ENCODE measurements at regions not wholly inside any gene's neighbourhood (a gene's known extent, or its start where the extent isn't known, plus 50 kb on each side); places are given as distances from the start of the nearest gene placed in this dataset.
"Not testable (repeated sequence)": the region's sequence is repeated elsewhere in the genome, so short reads cannot be mapped to it uniquely, and the experiment has no call there.

DNA sequence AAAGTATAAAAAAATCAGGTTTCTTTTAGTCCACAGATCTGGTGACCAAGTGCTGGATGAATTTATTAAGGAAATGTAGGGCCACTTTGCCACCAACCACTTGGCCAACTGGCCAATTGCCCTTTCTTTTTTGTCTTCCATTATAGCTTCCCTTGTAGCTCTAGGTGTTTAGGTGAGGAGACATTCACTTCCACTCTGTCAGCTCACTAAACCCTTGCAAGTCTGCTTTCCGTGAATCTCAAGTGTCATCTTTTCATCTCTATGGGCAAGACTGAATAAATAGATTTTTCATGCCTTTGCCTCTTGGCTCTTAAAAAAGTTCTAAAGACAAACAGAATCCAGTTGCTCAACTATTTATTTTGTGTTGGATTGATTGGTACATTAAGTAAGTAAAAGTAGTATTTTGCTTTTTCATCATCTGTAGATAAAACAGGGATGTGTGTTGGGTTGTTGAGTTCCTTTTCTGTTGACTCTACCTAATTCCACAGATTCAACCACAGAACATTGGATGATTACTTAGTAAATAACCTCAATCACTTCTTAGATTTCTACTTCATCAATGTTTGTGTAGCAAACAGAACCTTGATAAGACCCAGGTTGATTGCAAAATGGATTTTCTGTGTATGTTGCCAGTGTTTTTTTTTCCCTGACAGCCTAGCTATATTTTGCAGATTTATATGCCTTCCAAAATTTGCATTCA, 68.1 kb upstream of the GRXCR1 start:
- no peak for DNase-seq

DNA sequence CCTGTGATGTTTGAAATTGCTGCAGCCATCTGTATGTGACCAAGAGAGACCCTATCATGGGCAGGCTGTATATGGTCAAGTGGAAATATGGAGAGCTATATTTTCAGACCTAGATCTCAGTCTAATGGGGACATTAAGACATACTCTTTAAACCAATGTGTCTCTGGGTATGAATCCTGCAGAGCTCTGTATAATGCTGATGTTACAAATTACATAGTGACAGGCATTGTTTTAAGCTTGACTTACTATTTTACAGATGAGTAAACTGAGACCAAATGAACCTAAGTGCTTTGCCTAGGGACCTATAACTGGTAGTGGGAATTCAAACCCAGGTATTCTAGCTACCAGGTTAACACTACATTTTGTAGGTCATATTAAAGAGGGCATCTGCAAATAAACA, 71.3 kb upstream of the GRXCR1 start:
- DNase-seq: no peak

DNA sequence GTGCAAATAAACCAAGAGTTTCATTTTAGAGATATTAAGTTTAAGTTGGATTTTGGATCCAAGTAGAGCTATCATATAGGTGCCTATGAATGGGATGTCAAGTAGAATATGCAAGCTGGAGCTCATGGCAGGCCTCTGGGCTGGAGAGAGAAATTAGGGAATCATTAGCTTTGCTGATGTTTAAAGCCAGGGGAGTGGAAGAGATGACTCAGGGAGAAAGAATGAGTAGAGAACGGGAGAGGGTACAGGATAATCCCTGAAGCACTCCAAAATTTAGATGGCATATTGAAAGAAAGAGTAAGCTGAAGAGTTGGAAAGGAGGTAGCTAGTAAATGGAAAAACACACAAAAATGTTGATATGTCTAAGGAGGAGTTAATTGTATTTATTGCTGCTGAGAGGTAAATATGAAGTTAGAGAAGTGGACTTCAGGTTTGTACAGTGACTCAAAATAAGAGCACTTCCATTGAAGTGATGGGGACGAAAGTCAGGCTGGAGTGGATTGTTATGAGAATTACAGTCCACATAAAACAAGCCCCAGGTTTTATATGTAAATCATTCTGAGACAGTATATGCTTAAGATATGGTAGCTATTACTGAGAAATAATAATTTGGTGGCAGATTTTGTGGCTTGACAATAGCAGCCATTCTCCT, 72.5 kb upstream of the GRXCR1 start:
- no peak for DNase-seq

DNA sequence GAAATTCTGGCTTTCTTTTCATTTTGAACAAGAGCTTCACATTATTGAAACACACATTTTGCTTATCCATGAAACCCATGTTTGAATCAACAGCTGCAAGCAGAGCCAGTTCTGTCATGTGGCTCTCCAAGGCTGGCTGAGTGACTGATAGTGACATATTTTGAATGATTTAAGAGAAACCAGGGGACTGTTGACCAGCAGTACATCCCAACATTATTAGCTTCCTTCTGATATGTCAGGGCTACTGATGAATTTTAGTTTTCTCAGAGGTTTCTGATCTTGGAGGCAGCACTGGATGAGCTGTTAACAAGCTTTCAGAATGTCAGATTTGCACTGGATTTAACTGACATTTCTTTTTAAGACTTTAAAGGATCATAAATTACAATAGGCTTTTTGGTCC, 74.6 kb upstream of the GRXCR1 start:
- DNase-seq: no peak

DNA sequence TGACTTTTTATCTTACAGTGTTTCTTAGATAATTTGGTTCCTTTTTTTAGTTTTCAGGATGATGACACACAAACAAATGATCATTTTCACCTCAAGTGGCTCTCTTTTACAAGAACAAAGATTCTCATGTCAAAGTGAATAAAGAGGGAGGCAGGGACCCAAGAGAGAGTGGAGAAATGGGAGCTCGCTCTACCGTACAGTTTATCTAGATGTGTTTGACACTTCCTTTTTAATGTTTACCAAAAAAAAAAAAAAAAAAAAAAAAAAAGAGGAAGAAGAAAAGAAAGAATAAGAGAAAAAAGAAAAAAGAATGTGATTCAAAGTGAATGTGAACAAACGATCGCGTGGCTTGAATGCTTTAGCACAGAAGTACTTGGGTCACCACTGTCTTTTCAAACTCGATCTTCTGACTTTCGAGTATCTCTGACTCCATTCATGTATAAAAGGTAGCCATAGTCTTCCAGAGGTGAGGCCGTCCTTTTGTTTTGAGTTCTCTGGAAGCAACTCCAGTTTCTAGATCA, 75.6 kb upstream of the GRXCR1 start:
- DNase-seq: no peak

DNA sequence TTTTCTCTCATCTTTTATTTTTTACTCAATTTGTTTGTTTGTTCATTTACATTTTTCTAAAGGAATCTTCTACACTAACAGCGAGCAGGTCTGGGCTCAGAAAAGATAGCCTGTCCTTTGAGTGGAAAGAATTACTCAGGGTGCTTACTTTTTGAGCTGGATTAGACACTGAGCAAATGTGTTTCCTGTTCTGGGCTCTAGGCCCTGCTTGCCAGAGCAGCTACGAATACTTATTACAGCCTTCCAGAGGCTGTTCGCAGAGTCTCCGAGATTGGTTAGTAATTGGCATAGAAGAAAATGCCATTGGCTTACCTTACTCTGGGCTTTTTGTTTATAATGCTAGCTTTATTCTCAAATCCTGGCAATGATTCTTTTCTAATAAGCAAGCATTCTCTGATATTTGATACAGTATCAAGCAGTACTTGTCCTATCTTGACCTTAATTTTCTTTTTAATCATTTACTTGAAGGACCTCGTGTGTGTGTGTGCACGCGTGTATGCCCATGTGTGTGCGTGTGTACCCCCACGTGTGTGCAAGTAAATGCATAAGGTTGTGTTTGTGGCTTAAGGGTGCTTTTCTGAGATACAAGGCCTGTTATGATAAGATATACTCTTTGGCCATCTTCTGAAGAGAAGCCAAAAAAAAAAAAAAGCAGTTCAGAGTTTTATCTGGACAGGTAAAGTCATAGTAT, 76.2 kb upstream of the GRXCR1 start:
- peak in 5 of 56 donors; percentile 2 to 15 (median 4) for DNase-seq

DNA sequence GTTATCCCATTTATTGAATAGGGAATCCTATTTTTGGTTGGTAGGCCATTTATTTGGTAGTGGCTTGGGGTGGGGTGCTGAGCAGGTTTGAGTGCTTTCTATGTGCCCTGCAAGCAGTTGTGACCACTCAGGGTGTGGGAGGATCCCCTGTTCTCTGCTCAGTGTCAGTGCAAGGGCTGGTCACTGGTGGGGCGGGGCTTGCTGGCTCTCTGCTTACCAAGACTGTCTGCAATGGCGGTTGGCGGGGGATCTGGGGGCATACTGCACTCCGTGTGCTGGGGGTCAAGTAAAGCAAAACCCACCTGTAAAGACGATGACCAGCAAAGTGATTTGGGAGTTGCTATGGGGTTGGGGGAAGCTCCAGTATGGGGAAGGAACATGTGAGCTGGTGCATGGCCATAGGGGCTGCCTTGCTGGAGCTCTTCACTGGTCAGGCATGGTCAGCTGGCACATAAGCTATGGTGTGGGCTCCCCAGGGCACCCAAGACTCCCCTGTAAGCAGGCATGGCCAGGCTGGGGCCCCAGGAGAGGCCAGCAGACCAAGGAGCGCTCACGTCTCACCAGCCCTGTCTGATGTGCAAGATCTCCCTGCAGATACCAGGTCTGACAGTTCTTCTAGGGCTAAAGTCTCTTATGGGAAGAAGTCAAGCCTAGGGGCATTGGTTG, 83.0 kb upstream of the GRXCR1 start:
- no peak for DNase-seq

DNA sequence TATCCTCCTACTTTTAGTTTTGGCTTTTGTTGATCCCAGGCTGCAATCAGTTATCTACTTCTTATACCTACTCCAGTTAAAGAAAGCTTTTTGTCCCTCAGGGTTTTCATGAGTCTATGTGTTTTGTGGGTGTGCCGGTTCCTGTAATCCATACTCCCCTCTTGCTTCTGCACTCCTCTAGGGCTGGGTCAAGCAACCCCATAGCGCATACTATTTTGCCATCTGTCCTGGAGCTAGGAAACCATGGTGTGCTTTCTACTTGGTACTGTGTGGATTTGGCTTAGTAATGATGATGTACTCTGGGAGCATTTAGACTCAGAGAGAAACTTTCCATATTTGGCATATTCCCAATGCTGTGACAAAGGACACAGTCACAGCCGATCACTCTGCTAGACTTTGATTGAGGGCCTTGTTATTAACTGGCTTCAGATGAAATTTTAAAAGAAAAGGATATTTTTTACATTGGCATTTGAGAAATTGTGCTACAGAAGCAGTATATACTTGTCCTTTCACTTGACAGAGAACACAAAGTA, 86.1 kb upstream of the GRXCR1 start:
- peak in 6 of 56 donors; percentile 3 to 8 (median 6) for DNase-seq

DNA sequence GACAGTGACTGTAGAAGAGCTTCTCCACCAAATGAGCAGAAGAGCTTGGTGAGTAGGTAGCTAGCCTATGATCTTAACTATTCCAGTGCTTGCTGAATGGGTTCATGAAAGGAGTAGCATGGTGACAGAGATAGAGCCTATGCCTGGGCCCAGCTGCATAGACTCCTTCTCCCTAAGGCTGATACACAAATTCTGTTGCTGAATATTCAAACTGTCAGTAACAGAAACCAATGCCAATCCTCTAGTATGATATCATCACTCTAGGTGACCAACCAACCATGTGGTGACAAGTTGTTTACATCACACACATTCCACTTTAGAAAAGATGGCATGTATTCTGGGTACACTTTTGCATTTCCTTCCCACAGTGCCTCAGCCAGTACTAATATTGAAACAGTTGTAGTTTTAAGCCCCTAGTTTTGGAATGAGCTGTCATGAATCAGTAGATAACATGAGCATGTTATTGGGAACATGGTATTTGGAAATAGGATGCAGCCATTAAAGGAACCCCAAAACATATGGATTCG, 103.4 kb upstream of the GRXCR1 start:
- no peak for DNase-seq

DNA sequence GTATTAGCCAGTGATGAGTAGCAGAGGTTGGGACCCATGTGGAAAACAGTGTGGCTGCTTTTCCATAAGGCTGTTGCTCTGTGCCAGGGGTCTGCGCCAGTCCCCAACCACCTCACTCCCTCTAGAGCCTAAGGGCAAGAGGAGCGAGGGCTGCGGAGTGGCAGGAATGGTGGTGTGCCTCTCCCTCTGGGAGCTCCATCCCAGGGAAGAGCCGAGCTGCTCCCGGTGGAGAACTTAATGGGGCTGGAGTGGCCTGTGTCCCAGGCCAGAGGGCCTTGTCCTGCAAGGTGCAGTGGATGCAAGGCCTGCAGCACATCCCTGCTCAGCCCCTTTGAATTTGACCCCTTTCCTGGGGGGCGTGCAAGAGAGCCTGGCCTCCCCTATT, 105.4 kb upstream of the GRXCR1 start:
- DNase-seq: no peak

DNA sequence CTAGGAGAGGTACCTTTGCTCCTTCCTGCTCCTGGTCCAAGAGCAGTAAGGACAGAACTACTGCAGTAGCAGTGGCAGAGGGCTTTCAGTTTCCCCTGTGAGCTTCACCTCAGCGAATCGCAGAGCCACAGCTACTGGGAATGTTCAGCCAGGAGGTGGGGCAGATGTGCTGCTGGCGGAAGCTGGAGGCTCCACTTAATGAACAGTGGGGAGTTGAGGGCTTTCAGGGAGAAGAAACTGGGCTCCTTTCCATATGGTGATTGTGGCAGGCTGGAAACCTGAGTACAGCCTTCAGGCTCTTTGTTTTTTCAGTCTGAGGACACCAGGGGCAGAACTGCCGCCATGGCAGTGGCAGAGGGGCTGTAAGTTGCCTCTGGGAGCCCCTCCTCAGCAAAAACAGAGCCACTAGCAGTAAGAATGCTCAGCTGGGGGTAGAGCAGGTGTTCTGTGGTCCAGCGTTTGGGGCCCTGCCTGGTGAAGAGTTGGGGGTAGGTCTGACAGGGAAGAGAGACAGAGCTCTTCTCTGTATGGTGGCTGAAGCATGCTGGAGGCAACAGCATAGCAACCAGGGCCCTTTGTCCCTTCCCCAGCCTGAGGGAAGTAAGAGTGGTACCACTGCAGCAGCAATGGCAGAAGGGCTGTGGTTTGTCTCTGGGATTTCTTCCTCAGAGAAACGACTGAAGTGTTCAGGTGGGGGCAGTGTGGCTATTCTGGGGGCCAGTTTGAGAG, 106.0 kb upstream of the GRXCR1 start:
- DNase-seq: peak in 2 of 56 donors; percentile 3 to 13

DNA sequence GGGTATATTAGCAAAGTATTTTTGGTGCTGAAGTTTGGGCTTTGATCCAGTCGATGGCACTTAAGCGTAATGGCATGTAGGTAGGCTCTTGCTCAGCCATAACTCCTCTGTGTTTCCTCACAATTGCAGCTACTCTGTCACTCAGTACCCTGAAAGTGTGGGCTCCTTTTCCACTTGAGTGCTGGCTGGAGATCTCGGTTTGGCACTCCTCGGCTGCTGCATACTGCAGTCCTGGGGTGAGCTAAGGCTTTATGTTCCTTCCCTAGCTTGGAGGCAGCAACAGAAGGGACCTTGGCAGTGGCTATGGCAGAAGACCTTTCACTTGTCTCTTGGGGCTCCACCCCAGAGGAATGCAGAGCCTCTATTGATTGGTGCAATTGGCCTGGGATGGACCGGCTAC, 106.7 kb upstream of the GRXCR1 start:
- DNase-seq: no peak

DNA sequence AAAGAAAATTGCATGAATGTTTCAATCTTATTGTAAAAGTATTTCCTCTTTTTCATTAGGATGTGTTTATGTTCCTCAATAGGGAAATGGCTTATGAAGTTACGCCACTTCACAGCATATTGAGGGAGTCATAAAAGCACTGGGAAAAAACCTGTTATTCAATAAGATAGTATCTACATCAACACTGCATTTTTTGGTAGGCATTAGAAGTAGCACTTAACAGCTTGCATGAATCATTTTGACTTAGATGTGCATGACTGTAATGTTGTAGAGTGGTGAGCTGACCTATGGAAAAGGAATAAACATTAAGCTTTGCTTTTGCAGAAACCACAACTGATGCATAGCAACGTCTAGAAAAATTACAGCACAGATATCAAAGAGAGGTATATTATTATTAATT, 111.2 kb upstream of the GRXCR1 start:
- no peak for DNase-seq

DNA sequence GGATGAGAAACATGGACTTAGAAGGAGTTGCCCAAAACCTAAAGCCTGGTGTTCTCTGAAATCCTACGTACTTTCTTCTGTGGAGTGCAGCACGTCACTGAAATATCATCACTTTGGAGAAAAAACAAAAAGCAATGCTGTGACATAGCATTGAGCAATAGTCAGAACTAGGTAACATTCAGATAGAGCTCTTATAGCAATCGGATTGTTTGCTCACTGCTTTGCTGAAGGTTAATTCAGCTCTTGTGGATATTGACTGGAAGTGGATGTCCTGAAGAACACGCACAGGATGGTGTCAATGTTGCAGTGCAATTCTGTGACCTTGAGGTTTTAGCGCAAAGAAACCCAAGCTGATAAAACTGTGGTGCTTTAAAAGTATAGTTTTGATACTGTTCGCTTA, 114.2 kb upstream of the GRXCR1 start:
- DNase-seq: no peak

DNA sequence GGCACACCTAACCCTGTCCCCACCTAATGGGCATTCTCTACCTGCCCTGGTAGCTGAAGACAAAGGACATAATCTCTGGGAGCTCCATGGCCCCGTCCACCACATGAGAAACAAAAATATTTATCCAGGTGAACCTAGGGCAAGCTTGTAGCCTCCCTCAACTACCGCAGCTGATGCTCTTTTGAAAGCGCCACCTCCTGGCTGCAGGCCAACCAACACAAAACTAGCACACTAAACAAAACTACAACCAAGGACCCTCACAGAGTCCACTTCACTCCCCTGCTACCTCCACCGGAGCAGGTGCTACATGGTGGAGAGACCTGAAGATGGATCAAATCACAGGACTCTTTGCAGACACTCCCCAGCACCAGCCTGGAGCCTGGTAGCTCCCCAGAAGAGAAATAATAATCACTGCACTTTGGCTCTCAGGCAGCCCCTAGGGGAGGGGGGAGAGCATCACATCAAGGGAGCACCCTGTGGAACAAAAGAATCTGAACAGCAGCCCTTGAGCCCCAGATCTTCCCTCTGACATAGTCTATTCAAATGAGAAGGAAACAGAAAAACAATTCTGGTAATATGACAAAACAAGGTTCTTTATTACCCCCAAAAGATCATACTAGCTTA, 111.3 kb upstream of the ATP8A1 start:
- no peak for DNase-seq

DNA sequence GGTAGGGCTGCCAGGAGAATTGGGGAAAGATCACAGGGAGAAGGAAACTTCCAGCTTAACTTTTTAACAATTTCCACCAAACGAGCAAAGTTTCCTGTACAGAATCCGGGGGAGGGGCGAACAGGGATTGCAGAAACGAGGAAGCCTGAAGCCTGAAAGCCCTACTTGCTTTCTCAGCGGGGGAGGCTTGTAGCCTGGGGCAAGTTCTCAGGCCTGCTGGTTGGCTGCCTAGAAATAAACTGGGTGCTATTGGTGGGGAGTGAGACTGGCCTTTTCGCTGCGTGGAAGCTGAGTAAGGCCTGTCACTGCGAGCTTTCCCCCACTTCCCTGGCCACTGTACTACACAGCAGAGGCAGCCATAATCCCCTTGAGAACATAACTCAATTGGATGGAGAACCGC, 110.8 kb upstream of the ATP8A1 start:
- no peak for DNase-seq

DNA sequence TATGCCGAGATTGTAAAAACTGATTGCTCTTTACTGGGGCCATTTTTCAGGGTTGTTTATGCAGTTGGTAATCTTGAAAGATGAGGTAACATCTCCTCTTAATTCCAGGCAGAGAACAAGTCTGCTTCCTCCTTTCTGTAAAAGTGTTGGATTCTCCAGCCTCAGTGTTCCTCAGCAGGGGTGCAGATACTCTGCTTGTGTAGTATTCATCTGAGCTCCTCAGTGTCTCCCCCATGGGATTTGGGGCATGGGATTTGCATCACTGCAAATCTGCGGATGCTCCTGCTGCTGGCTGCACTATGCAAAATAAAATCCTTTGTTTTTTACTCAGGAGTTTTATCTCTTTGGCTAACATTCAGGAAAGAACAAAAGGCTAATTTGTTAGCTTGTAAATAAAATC, 104.9 kb upstream of the ATP8A1 start:
- no peak for DNase-seq

DNA sequence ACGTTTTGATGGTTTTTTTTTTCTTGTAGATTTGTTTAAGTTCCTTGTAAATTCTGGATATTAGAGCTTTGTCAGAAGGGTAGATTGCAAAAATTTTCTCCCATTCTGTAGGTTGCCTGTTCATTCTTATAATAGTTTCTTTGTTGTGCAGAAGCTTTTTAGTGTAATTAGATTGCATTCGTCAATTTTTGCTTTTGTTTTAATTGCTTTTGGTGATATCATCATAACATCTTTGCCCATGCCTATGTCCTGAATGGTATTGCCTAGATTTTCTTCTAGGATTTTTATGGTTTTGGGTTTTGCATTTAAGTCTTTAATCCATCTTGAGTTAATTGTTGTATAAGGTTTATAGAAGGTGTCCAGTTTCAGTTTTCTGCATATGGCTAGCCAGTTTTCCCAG, 98.1 kb upstream of the ATP8A1 start:
- not testable (repeated sequence) for DNase-seq

DNA sequence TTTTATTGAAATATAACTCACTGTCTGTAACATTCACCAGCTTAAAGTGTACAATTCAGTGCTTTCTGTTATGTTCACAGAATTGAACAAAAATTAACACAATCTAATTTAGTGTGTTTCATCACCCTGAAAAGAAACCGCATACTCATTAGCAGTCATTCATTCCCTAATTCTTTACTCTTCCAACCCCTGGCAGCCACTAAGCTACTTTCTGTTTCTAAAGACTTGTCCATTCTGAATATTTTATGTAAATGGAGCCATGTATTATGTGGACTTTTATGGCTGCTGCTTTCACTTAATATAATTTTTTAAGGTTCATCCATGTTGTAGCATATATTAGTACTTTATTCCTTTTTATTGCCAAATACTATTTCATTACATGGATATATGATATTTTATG, 94.7 kb upstream of the ATP8A1 start:
- no peak for DNase-seq

DNA sequence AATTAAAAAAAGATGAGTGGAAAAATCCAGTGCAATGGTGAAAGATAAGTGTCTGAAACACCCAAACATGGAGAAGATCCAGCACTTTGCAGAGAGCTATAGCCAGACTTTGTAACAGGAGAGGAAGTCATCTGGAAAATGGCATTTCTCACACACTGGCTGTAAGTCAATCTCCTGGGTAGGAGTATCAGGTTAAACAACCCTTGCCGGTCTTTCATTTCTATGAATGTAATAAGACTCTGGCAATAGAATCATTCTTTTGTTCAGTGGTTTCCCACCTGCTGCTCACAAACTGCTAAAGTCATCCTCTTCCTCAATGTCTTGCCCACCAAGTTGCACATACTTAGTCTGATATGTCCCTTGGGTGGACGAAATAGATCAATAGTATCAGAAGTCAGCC, 94.0 kb upstream of the ATP8A1 start:
- DNase-seq: no peak
